ENCODE measurements at regions not wholly inside any gene's neighbourhood (a gene's known extent, or its start where the extent isn't known, plus 50 kb on each side); places are given as distances from the start of the nearest gene placed in this dataset.

GRCh38 chr1:199170711-199171110 is 531.9 kb downstream of the PTPRC start:
- no peak for DNase-seq

DNA sequence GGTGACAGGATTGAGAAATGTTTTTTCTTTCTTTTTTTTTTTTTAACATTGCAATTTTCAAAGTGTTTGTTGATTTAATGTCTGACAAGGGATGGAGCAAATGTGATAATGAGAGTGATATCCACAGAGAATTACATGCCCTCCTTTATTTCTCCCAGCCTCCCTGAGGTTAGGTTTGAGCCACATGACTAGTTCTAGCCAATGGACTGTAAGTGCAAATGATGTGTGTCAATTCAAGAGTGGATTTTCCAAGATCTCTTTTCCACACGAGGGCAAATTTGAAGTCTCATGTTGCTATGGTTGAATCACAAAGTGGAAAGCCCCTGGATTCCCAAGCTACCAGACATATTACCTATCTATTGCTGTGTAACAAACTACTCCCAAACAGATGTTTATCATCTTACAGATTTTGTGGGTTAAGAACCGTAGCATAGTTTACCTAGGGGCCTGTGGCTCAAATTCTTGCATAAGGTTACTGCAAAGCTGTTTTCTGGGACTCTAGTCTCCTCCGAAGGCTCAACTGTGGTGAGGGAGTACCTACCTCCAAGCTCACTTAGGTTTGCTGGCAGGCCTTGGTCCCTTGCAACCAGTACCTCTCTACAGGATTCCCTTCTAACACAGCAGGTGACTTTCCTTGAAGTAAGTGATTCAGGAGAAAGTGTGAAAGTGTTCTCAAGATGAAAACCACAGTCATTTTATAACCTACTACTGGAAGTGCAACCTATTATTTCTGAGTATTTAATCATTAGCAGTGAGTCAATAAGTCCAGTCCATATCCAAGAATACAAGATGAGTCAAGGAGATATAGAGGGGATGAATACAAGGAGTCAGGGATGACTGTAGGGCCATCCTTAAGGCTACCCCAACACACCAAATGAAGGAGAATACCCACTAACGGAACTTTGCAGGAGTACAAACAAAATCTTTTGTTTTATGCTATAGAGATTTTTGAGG is 533.6 kb downstream of the PTPRC start:
- DNase-seq: peak in 1 of 2 experiments; percentile 38

DNA sequence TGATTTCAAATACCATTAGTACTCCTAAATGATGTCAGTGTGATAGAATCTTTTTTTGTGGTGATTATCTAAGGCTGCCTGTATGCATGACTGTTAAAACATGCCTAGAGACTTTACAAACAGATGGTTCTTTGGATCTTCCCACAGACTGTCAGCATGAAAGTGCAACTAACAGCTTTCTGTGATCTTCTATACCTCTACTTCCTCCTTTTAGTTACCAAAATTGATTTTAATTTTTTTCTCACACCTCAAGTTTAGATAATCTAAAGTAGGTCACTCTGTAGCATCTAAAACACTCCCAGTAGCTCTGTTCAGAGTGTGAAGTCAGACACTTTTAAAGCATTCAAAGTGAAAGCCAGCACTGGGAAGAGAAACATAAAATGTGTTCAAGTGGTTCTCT is 534.5 kb downstream of the PTPRC start:
- DNase-seq: no peak

DNA sequence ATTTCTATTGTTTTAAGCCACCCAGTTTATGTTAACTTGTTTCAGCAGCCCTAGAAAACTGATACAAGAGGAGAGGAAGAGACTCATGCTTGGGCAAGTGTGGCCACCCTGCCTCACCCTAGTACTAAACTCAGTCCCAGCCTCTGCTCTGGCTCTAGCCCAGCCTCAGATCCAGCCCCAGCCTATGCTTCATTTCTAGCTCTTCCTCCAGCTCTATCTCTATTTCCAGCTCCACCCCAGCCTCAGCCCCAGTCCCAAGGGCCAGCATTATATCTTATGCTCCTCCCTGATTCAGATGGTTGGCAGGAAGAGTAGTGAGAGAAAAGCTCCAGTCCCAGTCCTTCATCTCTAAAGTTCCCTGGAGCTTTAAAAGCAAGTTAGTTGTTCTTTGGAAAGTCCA is 535.5 kb downstream of the PTPRC start:
- no peak for DNase-seq

DNA sequence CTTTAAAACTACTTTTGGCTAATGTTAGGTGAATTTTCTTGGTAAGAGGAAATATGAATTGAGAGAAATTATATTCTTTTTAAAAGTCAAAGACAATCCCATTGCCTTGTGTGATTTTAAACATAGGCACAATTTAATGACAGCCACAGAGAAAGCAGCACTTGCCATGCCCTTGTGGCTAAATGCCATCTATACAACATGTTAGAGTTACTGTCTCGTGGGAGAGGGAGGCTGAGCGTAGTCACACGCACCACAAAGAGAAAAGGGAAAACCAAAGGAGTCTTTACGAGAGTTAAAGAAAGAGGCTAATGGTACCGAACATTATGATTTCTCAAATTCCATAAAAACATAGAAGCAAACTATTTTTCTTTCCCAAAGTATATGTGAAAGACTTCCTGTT is 537.9 kb downstream of the PTPRC start:
- no peak for DNase-seq

DNA sequence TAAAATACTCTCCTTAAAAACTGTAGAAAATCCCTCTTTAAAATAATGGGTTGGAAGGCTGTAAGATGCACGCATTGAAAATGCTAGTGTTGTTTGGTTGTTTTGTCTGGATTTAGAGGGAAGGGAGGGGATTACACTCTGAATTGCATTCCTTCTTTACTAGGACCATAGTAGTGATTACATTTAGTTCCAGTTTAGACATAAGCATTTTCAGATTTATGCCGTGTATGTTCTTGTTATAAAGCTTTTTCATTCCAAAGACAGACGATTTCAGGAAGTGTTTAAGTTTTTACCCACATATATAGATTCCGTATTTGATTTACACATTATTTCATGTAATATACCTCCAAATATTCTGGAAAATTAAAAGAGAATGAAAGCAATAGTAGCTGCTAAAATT is 538.4 kb downstream of the PTPRC start:
- no peak for DNase-seq

- no peak for DNase-seq
Observed at GRCh38 chr1:199178646-199179045, 539.8 kb downstream of the PTPRC start.

DNA sequence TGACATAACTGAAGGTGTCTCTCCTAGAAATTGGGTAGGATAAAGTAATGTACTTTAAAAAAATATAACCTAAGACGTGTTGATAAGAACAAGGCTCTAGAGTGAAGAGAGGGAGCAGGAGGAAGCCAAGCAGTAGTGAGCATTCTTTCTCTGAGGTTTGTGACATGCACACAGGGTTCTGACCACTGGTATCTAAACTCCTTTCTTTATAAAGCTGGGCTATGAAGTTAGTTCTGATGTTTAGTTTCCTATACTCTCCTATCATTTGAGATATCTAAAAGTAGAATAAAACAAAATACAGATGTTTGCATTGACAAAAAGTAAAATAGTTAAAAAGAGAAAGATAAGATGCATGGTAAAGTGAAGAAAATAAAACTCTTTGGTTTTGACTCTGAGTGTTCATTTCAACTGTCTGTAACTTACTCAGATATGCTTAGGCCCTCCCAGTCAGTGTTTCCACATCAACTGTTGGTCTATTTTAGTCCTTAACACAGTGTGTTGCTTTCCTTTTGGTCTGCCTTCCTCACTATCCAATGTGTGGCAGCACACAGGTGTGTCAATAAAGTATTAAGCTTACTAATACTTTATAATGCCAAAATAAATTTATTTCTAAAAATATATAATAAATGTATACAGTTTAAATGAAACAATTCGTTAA is 543.5 kb downstream of the PTPRC start:
- no peak for DNase-seq

DNA sequence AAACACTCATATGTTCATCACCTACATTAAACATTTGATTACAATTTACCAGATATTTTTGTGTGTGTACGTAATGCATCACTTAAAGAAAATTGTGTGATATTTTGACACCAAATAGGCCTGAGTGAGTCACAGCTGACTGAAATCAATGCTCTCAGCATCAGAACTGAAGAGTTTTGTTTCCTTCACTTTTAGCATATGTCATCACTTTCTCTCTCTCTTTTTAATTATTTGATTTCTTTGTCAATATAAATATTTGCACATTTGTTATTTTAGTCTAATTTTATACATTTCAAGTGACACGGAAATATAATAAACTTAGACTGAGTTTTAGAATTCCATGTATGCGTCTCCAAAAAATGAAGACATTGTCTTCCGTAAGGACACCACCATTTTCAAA is 545.3 kb downstream of the PTPRC start:
- no peak for DNase-seq

DNA sequence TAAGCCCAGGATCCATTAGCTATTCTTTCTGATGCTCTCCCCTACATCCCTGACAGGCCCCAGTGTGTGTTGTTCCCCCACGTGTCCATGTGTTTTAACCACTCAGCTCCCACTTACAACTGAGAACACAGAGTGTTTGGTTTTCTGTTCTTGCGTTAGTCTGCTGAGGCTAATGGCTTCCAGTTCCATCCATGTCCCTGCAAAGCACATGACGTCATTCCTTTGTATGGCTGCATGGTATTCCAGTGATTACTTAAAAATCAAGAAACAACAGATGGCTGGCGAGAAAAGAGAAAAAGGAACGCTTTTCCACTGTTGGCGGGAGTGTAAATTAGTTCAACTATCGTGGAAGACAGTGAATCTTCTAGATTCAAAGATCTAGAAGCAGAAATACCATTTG is 556.0 kb downstream of the PTPRC start:
- no peak for DNase-seq

DNA sequence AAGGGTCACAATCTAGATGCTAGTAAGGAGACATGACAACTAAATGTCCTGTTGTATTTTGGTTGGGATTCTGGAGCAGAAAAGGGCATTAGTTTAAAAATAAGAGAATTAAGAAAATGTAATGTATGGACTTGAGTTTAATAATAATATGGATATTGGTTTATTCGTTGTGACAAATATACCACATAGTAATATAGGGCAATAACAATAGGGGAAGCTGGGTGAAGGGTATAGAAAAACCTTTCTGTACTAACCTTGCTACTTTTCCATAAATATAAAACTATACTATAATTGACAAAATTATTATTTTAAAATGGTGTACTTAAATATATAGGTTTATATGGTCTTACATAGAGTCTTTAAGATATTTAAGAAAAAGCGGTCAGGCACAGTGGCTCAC is 558.9 kb downstream of the PTPRC start:
- DNase-seq: no peak

- DNase-seq: no peak
Observed at GRCh38 chr1:199202331-199202730, 563.5 kb downstream of the PTPRC start.

GRCh38 chr1:199204231-199204630 is 565.4 kb downstream of the PTPRC start:
- DNase-seq: no peak

DNA sequence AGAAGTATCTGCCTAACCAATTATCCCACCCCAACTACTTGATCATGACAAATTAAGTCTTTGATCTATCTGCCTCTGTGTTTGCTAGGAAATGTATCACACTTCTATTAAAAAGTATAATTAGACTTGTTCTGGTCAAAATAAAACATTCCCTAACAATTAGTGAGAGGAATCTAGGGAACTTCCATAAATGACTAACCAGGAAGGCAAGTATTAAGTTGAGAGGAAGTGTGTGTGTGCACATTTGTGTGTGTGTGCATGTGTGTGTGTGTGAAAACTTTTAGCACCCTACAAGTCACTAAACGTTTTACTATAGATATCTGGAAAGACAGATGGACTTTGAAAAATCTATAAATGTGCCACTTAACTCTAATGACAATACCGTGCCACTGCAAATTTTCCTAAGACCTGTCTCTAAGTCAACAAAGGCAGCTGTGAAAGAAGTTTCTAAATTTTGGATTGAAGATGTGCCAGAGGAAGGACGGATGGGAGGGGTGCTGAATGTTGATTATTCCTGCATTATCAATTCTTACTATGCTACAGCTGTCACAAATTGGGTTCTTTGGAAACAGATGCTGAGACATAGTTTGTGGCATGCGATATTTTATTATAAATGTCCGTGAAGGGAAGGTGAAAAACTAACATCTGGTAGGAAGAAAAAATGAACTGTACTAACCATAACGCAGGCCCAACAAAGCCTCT is 567.1 kb downstream of the PTPRC start:
- DNase-seq: no peak

DNA sequence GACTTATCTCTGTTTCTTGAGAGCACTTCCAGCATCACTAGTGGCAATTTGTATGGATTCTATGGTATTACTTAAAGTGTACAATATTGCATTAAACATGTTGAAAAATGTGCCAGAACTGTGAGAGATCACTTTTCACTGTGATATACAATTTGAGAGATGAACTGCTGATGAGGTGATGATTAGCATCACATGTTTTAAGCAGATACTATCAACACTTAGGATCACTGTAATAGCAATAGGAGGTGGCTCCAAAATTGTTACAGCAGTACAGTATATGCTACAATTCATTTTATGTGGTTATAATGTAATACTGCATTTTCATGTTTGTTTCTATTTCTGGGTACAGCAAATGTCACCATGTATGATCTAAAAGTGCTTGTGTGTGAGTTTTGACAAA is 570.0 kb downstream of the PTPRC start:
- DNase-seq: no peak

DNA sequence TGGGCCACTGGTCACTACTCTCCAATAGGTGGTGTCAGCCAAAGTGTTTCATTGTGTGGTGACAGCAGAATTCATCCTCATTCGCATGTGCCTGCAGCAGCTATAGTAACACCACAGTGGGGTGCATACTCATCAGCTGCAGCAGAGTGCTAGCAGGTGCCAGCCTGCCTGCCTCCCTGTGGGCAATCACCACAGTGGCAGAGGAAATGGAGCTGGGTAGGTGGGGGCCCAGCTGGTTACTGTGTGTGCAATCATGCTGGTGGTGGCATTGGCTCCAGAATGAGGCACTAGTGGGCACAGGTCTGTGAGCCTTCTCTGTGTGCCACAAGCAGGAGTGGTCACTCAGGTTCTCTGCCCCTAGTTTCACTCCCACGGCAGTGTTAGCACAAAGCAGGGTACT is 579.2 kb downstream of the PTPRC start:
- DNase-seq: no peak

- no peak for DNase-seq
Observed at GRCh38 chr1:199218533-199218932, 579.7 kb downstream of the PTPRC start.

DNA sequence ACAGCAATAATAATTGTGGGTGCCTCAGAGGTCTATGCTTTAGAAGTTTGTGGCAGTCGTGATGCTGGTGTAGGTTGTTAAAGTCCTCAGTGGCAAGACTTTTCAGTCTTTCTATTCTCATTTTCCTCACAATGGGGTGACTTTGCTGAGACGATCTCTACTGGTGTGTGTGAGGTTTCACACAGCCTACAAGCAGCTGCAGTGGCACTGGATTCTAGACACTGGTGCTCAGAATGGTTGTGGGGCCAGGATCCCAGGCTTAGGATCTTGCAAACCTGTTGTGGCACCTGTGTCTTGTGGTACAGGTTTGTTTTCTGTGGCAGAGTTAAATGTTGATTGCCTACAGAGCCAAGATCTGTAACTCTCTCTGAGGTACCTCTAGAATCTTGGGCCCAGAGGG is 581.2 kb downstream of the PTPRC start:
- DNase-seq: no peak

- no peak for DNase-seq
Observed at GRCh38 chr1:199221371-199222150, 582.7 kb downstream of the PTPRC start.

- DNase-seq: no peak
Observed at GRCh38 chr1:199223936-199224335, 585.1 kb downstream of the PTPRC start.

- peak in 1 of 2 experiments; percentile 36 for DNase-seq
Observed at GRCh38 chr1:199226163-199226562, 587.3 kb downstream of the PTPRC start.

GRCh38 chr1:199242147-199242546 is 603.3 kb downstream of the PTPRC start:
- DNase-seq: no peak

DNA sequence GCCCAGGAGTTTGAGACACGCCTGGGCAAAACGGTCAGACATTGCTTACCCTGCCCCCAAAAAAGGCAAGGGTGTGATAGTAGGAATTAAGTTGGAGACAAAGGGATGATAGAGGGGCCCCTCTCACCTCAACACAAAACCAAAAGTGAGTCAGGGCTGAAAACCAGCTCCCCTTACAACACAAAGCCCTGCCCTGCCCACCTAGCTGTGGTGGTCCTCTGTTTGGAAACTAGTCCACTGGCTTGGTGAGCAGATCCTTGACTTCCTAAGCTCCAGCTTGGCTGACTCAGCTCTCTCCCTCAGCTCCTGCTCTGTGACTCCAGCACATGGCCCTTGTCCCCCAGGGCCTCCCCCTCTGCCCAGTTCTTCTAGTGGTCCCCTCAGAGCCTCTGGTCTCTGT is 603.8 kb downstream of the PTPRC start:
- no peak for DNase-seq
